HepG2 (cell line): ENCODE measurements at regions not wholly inside any gene's neighbourhood (a gene's known extent, or its start where the extent isn't known, plus 50 kb on each side); places are given as distances from the start of the nearest gene placed in this dataset.

ENCODE experiments used
- ATAC-seq: fragments of 200-7000 bp; cut with Tn5 transposase; 3 replicates; pipeline ENCODE4 v1.9.1; 2020; ENCODE audit warnings: mild to moderate bottlenecking, moderate library complexity
- BruUV-seq: library from RNA; stranded (reverse); fragments of 400-500 nt; replicated peaks from 2 replicates; lab custom pipeline; 2021; lab: Mats Ljungman, UMichigan
- CTCF ChIA-PET: fragments of 300-600 bp; formaldehyde crosslinking; extraction: SDS; loops from one replicate; lab custom pipeline; 2021; ENCODE audit warnings: low total read pairs, inconsistent platforms, low intra/inter-chr PET ratio; lab: Yijun Ruan, JAX
- POLR2A ChIA-PET: fragments of 350-600 bp; sonication (Branson Sonifier 250); formaldehyde crosslinking; loops from one replicate; lab custom pipeline; 2020; ENCODE audit warnings: antibody characterized with exemption, inconsistent platforms; lab: Yijun Ruan, JAX
- DNase-seq: peaks from one replicate; pipeline ENCODE4 v3.0.0-alpha.2; 2015; ENCODE audit warnings: low spot score
- FAIRE-seq: peaks from 3 replicates; lab custom pipeline; 2011; peaks lifted over from hg19 to GRCh38; lab: Jason Lieb, UNC
- H2AFZ ChIP-seq: one replicate; pipeline ENCODE4 v1.6.1; 2011; ENCODE audit warnings: low read length, inconsistent platforms
- H3K27ac ChIP-seq: fragments of 300-600 bp; 3 replicates; pipeline ENCODE4 v1.8.0; 2011; ENCODE audit warnings: mixed run types, mild to moderate bottlenecking, mixed read lengths, low read length, inconsistent platforms; ENCODE audit not compliant: insufficient read depth; ENCODE audit errors: extremely low read length
- H3K27me3 ChIP-seq, 2 experiments: fragments of 200-600 bp in 1 of 2; 2 replicates in 1 of 2; 3 replicates in 1 of 2; pipeline versions ENCODE4 v1.6.0 to v1.8.0; 2011; ENCODE audit warnings: low read length in 2 of 2, mild to moderate bottlenecking in 2 of 2, moderate library complexity in 2 of 2, inconsistent platforms in 1 of 2; ENCODE audit not compliant: insufficient read depth in 2 of 2, control insufficient read depth in 1 of 2
- H3K36me3 ChIP-seq, 2 experiments: fragments of 200-600 bp in 1 of 2; replicated peaks in 1 of 2; 2 replicates in 1 of 2; 3 replicates in 1 of 2; pipeline versions ENCODE4 v1.5.1 to v1.8.0; 2011; ENCODE audit warnings: low read length in 2 of 2, inconsistent platforms in 1 of 2; ENCODE audit not compliant: insufficient read depth in 2 of 2, control insufficient read depth in 1 of 2
- H3K4me1 ChIP-seq: 2 replicates; pipeline ENCODE4 v1.5.1; 2012; ENCODE audit warnings: low read length, inconsistent platforms; ENCODE audit not compliant: insufficient read depth
- H3K4me2 ChIP-seq: 2 replicates; pipeline ENCODE4 v1.6.0; 2011; ENCODE audit warnings: low read depth, low read length, inconsistent platforms
- H3K4me3 ChIP-seq, 3 experiments: fragments of 200-600 bp in 1 of 3; sonication (generic), shearing (Covaris generic) in 1 of 3; replicated peaks in 1 of 3; 2 replicates each; pipeline ENCODE4 v1.5.1; 2011 to 2016; ENCODE audit warnings: low read length in 3 of 3, inconsistent platforms in 2 of 3, low read depth in 2 of 3, mild to moderate bottlenecking in 2 of 3, control low read depth in 1 of 3, mixed read lengths in 1 of 3; ENCODE audit not compliant: insufficient read depth in 1 of 3
- H3K79me2 ChIP-seq: one replicate; pipeline ENCODE4 v1.6.1; 2011; ENCODE audit warnings: low read length, inconsistent platforms; ENCODE audit not compliant: insufficient read depth
- H3K9ac ChIP-seq: 2 replicates; pipeline ENCODE4 v1.6.0; 2011; ENCODE audit warnings: mild to moderate bottlenecking, low read depth, low read length, inconsistent platforms; ENCODE audit not compliant: insufficient read depth
- H3K9me3 ChIP-seq: 2 replicates; pipeline ENCODE4 v1.5.1; 2012; ENCODE audit warnings: mild to moderate bottlenecking, low read length
- H4K20me1 ChIP-seq: 2 replicates; pipeline ENCODE4 v1.6.0; 2011; ENCODE audit warnings: inconsistent platforms, mild to moderate bottlenecking, low read length, moderate library complexity; ENCODE audit not compliant: insufficient read depth
- ARNTL ChIP-seq: sonication (generic); formaldehyde crosslinking; IDR thresholded peaks from 2 replicates; pipeline ENCODE4 v1.4.0; 2020; ENCODE audit warnings: mild to moderate bottlenecking, missing genetic modification reagents
- ATF7 ChIP-seq, 2 experiments: fragments of 450-650 bp in 1 of 2; sonication (generic) in 1 of 2; formaldehyde crosslinking in 1 of 2; IDR thresholded peaks; 2 replicates each; pipeline versions ENCODE4 v1.4.0 to v1.6.1; 2016 to 2020; ENCODE audit warnings: antibody characterized with exemption in 1 of 2, mild to moderate bottlenecking in 1 of 2, missing genetic modification reagents in 1 of 2
- BRCA1 ChIP-seq: sonication (generic); formaldehyde crosslinking; IDR thresholded peaks from 2 replicates; pipeline ENCODE4 v1.4.0; 2020; ENCODE audit warnings: missing genetic modification reagents
- CCAR2 ChIP-seq: fragments of 200-400 bp; formaldehyde crosslinking; optimal IDR thresholded peaks from 2 replicates; pipeline ENCODE3; 2018; ENCODE audit warnings: low read depth, mild to moderate bottlenecking, low read length, moderate library complexity
- ERF ChIP-seq: IDR thresholded peaks from 2 replicates; pipeline ENCODE4 v1.6.1; 2018; ENCODE audit warnings: missing biosample characterization, missing genetic modification reagents
- MYC ChIP-seq: sonication (generic); formaldehyde crosslinking; IDR thresholded peaks from 2 replicates; pipeline ENCODE4 v1.9.0; 2021; ENCODE audit warnings: missing genetic modification reagents, borderline replicate concordance
- PAF1 ChIP-seq: IDR thresholded peaks from 2 replicates; pipeline ENCODE4 v1.6.1; 2016; ENCODE audit warnings: missing genetic modification reagents, missing compliant biosample characterization
- RXRA ChIP-seq: sonication (generic); formaldehyde crosslinking; IDR thresholded peaks from 2 replicates; pipeline ENCODE4 v1.5.1; 2020; ENCODE audit warnings: missing genetic modification reagents
- TEAD2 ChIP-seq: sonication (generic); formaldehyde crosslinking; IDR thresholded peaks from 2 replicates; pipeline ENCODE4 v1.9.0; 2021; ENCODE audit warnings: missing genetic modification reagents
- TEAD3 ChIP-seq: optimal IDR thresholded peaks from 2 replicates; pipeline ENCODE3; 2016; ENCODE audit warnings: borderline replicate concordance
- ZKSCAN1 ChIP-seq: fragments of 150-350 bp; IDR thresholded peaks from 2 replicates; pipeline ENCODE4 v1.6.1; 2014; ENCODE audit warnings: low read length
- ZNF101 ChIP-seq: sonication (generic); formaldehyde crosslinking; IDR thresholded peaks from 2 replicates; pipeline ENCODE4 v1.4.0; 2020; ENCODE audit warnings: mild to moderate bottlenecking, low read depth, missing genetic modification reagents, borderline replicate concordance
- ZNF205 ChIP-seq: IDR thresholded peaks from 2 replicates; pipeline ENCODE4 v1.6.1; 2018; ENCODE audit warnings: missing biosample characterization, missing genetic modification reagents
- ZNF30 ChIP-seq: sonication (generic); formaldehyde crosslinking; IDR thresholded peaks from 2 replicates; pipeline ENCODE4 v1.5.0; 2020; ENCODE audit warnings: mild to moderate bottlenecking, missing genetic modification reagents
- ZNF567 ChIP-seq: sonication (generic); formaldehyde crosslinking; IDR thresholded peaks from 2 replicates; pipeline ENCODE4 v1.8.1; 2023; ENCODE audit warnings: mild to moderate bottlenecking, missing genetic modification reagents, borderline replicate concordance
- ZSCAN21 ChIP-seq: sonication (generic); formaldehyde crosslinking; IDR thresholded peaks from 2 replicates; pipeline ENCODE4 v1.8.0; 2022; ENCODE audit warnings: mild to moderate bottlenecking, missing genetic modification reagents, moderate library complexity, borderline replicate concordance
- WGBS: methylation state at CpG from one replicate; pipeline ENCODE4 v1.1.6; 2017; ENCODE audit warnings: low lambda C conversion rate; 5-methylcytosine and 5-hydroxymethylcytosine counted together
- in situ Hi-C: cut with HindIII; loops from 2 replicates; pipeline ENCODE4 v1.10.0; 2017; ENCODE audit warnings: low pct_unique_long_range_greater_than_20kb; ENCODE audit not compliant: extremely low pct_ligation_motif_present
- intact Hi-C: fragments of 100-400 bp; cut with micrococcal nuclease; formaldehyde crosslinking; loops from one replicate; pipeline ENCODE4 v1.10.0; 2022; ENCODE audit not compliant: unreplicated experiment
- TF ChIP-seq, protein P1 (sequence below): IDR thresholded peaks from 2 replicates; pipeline ENCODE4 v1.6.1; 2016; ENCODE audit warnings: missing compliant biosample characterization, missing genetic modification reagents, borderline replicate concordance
- TF ChIP-seq, protein P2 (sequence below): sonication (generic); formaldehyde crosslinking; IDR thresholded peaks from 2 replicates; pipeline ENCODE4 v1.8.1; 2023; ENCODE audit warnings: mild to moderate bottlenecking, moderate library complexity, missing genetic modification reagents

DNA sequence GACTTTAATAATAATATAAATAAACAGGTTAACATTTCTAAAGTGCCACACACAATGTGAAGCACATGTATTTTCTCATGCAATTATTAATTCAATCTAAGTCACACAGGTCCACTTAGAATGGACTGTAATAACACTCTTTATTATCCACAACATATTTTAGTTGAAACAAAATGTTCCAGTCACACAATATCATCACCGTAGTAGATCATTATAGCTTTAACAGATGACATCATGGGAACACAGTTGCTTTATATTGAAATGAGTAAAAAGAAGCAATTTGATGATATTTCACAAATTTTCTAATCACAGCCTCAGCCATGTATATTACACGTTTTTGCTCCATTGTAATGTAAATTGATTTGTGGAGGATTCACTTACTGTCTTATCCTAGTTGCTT, 266.3 kb downstream of the MEIS1 start:
- Histone ChIP-seq H3K9ac (no peak overlapping the region), H3K27me3 (no peaks in the 10 kb centered on the region), H3K36me3 (no peaks in the 10 kb centered on the region)
- POLR2A ChIA-PET: no interaction called here
- DNase-seq: no peak
- TF ChIP-seq TEAD3 (no peak), ATF7 (IDR thresholded peaks at IDR 0.05) (peak; percentile 71), ATF7 (CRISPR knock-in tag; IDR thresholded peaks at IDR 0.05) (no peak), ERF (CRISPR knock-in tag) (no peak), ZNF30 (CRISPR knock-in tag) (no peak), PAF1 (CRISPR knock-in tag) (no peak)
- TF ChIP-seq, protein P1, sequence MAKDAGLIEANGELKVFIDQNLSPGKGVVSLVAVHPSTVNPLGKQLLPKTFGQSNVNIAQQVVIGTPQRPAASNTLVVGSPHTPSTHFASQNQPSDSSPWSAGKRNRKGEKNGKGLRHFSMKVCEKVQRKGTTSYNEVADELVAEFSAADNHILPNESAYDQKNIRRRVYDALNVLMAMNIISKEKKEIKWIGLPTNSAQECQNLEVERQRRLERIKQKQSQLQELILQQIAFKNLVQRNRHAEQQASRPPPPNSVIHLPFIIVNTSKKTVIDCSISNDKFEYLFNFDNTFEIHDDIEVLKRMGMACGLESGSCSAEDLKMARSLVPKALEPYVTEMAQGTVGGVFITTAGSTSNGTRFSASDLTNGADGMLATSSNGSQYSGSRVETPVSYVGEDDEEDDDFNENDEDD (CRISPR knock-in tag): no peak
- TF ChIP-seq, all 625 proteins: peak for 1
- H3K9me3 ChIP-seq: no peaks in the 10 kb centered on the region
- WGBS: 2% methylated on average over 2 of the region's 2 CpGs
- no peak overlapping the region for H3K27ac ChIP-seq
- no TSS peak for BruUV-seq
- in situ Hi-C loops (no loop called here), intact Hi-C loops (no loop called here)
- no peak overlapping the region for H3K4me2 ChIP-seq
- CTCF ChIA-PET: no interaction called here
- no peaks in the 10 kb centered on the region for H4K20me1 ChIP-seq
- no peaks in the 10 kb centered on the region for H3K79me2 ChIP-seq
- FAIRE-seq (no peak), ATAC-seq (no peak)
- H2AFZ ChIP-seq: no peak overlapping the region
- no peak overlapping the region for H3K4me3 ChIP-seq
- H3K4me1 ChIP-seq: no peaks in the 10 kb centered on the region

DNA sequence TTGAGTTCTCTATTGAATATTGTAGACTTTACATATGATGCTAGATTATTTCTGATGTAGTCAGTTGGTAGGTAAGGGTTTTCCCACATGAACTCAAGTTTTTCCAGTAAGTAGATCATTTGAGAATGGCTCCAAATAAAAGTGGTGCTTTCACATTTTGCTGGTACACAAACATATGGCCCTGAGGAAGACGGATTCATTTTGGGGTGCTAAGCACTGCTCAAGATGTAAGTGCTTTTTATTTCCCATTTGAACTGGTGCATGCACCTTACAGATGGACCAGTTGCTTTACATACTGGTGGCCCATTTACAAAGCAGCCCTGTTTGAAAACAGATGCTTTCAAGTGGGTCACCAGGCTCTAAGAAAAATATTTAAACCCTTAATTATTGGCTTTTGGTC, 266.7 kb downstream of the MEIS1 start:
- no peak overlapping the region for H3K4me2 ChIP-seq
- BruUV-seq: no TSS peak
- WGBS: 0% methylated on average over 1 of the region's 1 CpG
- no peak for TF ChIP-seq TEAD2 (CRISPR knock-in tag)
- no peak for TF ChIP-seq RXRA (CRISPR knock-in tag)
- no peak for TF ChIP-seq ZSCAN21
- no peak for TF ChIP-seq BRCA1 (CRISPR knock-in tag)
- TF ChIP-seq ZKSCAN1: no peak
- no peak for TF ChIP-seq ZNF205 (CRISPR knock-in tag)
- no peak for TF ChIP-seq ARNTL (CRISPR knock-in tag)
- no peak for TF ChIP-seq CCAR2
- no peak for TF ChIP-seq ZNF567 (CRISPR knock-in tag)
- no peak for TF ChIP-seq ZNF101
- TF ChIP-seq, protein P2, sequence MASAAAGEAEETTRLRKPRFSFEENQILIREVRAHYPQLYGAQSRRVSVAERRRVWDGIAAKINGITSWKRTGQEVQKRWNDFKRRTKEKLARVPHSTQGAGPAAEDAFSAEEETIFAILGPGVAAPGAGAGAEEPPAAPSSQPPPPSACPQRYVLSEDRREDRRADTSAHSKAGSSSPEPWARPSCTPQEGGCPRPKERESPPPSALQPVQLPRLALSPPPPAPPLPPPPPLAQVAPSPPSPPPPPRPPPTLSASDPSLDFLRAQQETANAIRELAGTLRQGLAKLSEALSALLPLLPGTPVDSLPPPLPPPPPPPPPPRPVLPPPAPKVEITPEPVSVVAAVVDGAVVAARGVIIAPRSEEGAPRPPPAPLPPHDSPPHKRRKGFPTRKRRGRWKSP (CRISPR knock-in tag): no peak
- TF ChIP-seq MYC (CRISPR knock-in tag): no peak

More for the DNA sequence above, 266.7 kb downstream of the MEIS1 start:
- in situ Hi-C loops (no loop called here), intact Hi-C loops (no loop called here)
- CTCF ChIA-PET: no interaction called here
- Histone ChIP-seq H3K9ac (no peak overlapping the region), H3K9me3 (no peaks in the 10 kb centered on the region), H3K4me1 (no peaks in the 10 kb centered on the region), H3K27ac (no peak overlapping the region), H2AFZ (no peak overlapping the region), H3K27me3 (no peaks in the 10 kb centered on the region), H3K36me3 (no peaks in the 10 kb centered on the region), H4K20me1 (no peaks in the 10 kb centered on the region), H3K4me3 (no peak overlapping the region), H3K79me2 (no peaks in the 10 kb centered on the region)
- POLR2A ChIA-PET: no interaction called here
- ATAC-seq (no peak), DNase-seq (no peak), FAIRE-seq (no peak)
